ENCODE measurements at regions not wholly inside any gene's neighbourhood (a gene's known extent, or its start where the extent isn't known, plus 50 kb on each side); places are given as distances from the start of the nearest gene placed in this dataset.

- no peak for TF ChIP-seq CTCF (IDR thresholded peaks at IDR 0.05; ENCODE audit: control extremely low read depth, extremely low read depth, low read depth, missing control alignments)
- CTCF ChIA-PET = interaction anchor here (1.8 to 4.6 kb wide), 4 partner anchors 9 to 465 kb away, joined by 11 to 36 read pairs (median 21); no protein-coding TSS in a partner anchor
- POLR2A ChIA-PET = no interaction called here
- DNase-seq (ENCODE audit: extremely low spot score) = no peak
These were observed 352.9 kb upstream of the DDI1 start for GRCh38 chr11:103683576-103683975.

GRCh38 chr11:103688924-103689323 is 347.5 kb upstream of the DDI1 start:
- no peak for TF ChIP-seq CTCF (IDR thresholded peaks at IDR 0.05; ENCODE audit: control extremely low read depth, extremely low read depth, low read depth, missing control alignments)
- CTCF ChIA-PET = no interaction called here
- POLR2A ChIA-PET = no interaction called here
- no peak for DNase-seq (ENCODE audit: extremely low spot score)

GRCh38 chr11:103690356-103690755 is 346.1 kb upstream of the DDI1 start:
- CTCF ChIA-PET = interaction anchor here (6.3 kb wide), 1 partner anchor 8 kb away, joined by 36 read pairs; no protein-coding TSS in a partner anchor

GRCh38 chr11:103696123-103696522 is 340.3 kb upstream of the DDI1 start:
- DNase-seq (ENCODE audit: extremely low spot score) = no peak
- POLR2A ChIA-PET = no interaction called here
- no peak for TF ChIP-seq CTCF (IDR thresholded peaks at IDR 0.05; ENCODE audit: control extremely low read depth, extremely low read depth, low read depth, missing control alignments)
- CTCF ChIA-PET = interaction anchor here (6.3 kb wide), 1 partner anchor 13 kb away, joined by 36 read pairs; no protein-coding TSS in a partner anchor

More at GRCh38 chr11:103690356-103690755, 346.1 kb upstream of the DDI1 start:
- POLR2A ChIA-PET = no interaction called here
- no peak for DNase-seq (ENCODE audit: extremely low spot score)
- TF ChIP-seq CTCF (IDR thresholded peaks at IDR 0.05; ENCODE audit: control extremely low read depth, extremely low read depth, low read depth, missing control alignments) = no peak

GRCh38 chr11:103699216-103699615 is 337.2 kb upstream of the DDI1 start:
- CTCF ChIA-PET = interaction anchor here (1.6 kb wide), 1 partner anchor 17 kb away, joined by 8 read pairs; no protein-coding TSS in a partner anchor
- TF ChIP-seq CTCF (IDR thresholded peaks at IDR 0.05; ENCODE audit: control extremely low read depth, extremely low read depth, low read depth, missing control alignments) = no peak
- POLR2A ChIA-PET = no interaction called here
- DNase-seq (ENCODE audit: extremely low spot score) = no peak

GRCh38 chr11:103699656-103700055 is 336.8 kb upstream of the DDI1 start:
- ChIA-PET POLR2A (no interaction called here), CTCF (interaction anchor here (1.6 kb wide), 1 partner anchor 17 kb away, joined by 8 read pairs; no protein-coding TSS in a partner anchor)
- no peak for TF ChIP-seq CTCF (IDR thresholded peaks at IDR 0.05; ENCODE audit: control extremely low read depth, extremely low read depth, low read depth, missing control alignments)
- no peak for DNase-seq (ENCODE audit: extremely low spot score)
